ENCODE measurements at regions not wholly inside any gene's neighbourhood (a gene's known extent, or its start where the extent isn't known, plus 50 kb on each side); places are given as distances from the start of the nearest gene placed in this dataset.
"Not testable (repeated sequence)": the region's sequence is repeated elsewhere in the genome, so short reads cannot be mapped to it uniquely, and the experiment has no call there.

- no peak overlapping the region for H3K4me3 ChIP-seq
- TF ChIP-seq, protein P1, sequence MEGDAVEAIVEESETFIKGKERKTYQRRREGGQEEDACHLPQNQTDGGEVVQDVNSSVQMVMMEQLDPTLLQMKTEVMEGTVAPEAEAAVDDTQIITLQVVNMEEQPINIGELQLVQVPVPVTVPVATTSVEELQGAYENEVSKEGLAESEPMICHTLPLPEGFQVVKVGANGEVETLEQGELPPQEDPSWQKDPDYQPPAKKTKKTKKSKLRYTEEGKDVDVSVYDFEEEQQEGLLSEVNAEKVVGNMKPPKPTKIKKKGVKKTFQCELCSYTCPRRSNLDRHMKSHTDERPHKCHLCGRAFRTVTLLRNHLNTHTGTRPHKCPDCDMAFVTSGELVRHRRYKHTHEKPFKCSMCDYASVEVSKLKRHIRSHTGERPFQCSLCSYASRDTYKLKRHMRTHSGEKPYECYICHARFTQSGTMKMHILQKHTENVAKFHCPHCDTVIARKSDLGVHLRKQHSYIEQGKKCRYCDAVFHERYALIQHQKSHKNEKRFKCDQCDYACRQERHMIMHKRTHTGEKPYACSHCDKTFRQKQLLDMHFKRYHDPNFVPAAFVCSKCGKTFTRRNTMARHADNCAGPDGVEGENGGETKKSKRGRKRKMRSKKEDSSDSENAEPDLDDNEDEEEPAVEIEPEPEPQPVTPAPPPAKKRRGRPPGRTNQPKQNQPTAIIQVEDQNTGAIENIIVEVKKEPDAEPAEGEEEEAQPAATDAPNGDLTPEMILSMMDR (IDR thresholded peaks at IDR 0.05) = no peak
- no peaks in the 10 kb centered on the region for H3K4me1 ChIP-seq (ENCODE audit: low read depth)
- intact Hi-C loops (cut with DNase I, micrococcal nuclease) = no loop called here
- DNase-seq = no peak
- H3K36me3 ChIP-seq (ENCODE audit: low read depth) = no peaks in the 10 kb centered on the region
- ATAC-seq = no peak
- H3K9me3 ChIP-seq = no peaks in the 10 kb centered on the region
Measured at GRCh38 chr7:106443156-106443555, 158.4 kb upstream of the NAMPT start.

GRCh38 chr7:106442476-106442875 lies 157.7 kb upstream of the NAMPT start:
- intact Hi-C loops (cut with DNase I, micrococcal nuclease) = no loop called here
- TF ChIP-seq, protein P1 (IDR thresholded peaks at IDR 0.05) = no peak
- Histone ChIP-seq H3K4me3 (no peak overlapping the region), H3K36me3 (ENCODE audit: low read depth) (no peaks in the 10 kb centered on the region), H3K9me3 (no peaks in the 10 kb centered on the region), H3K4me1 (ENCODE audit: low read depth) (no peaks in the 10 kb centered on the region)
- no peak for DNase-seq
- no peak for ATAC-seq

GRCh38 chr7:106441343-106441742 lies 156.6 kb upstream of the NAMPT start:
- H3K4me1 ChIP-seq (ENCODE audit: low read depth); H3K4me3 ChIP-seq; H3K36me3 ChIP-seq (ENCODE audit: low read depth); H3K9me3 ChIP-seq; ATAC-seq; intact Hi-C loops (cut with DNase I, micrococcal nuclease); DNase-seq: not testable (repeated sequence)

GRCh38 chr7:106436933-106437332 lies 152.2 kb upstream of the NAMPT start:
- H3K9me3 ChIP-seq; H3K4me1 ChIP-seq (ENCODE audit: low read depth); intact Hi-C loops (cut with DNase I, micrococcal nuclease); DNase-seq; H3K36me3 ChIP-seq (ENCODE audit: low read depth); ATAC-seq; H3K4me3 ChIP-seq: not testable (repeated sequence)

- ATAC-seq = no peak
- DNase-seq = no peak
- no peak overlapping the region for H3K4me3 ChIP-seq
- TF ChIP-seq, protein P1 (IDR thresholded peaks at IDR 0.05) = no peak
- intact Hi-C loops (cut with DNase I, micrococcal nuclease) = no loop called here
- H3K9me3 ChIP-seq = no peaks in the 10 kb centered on the region
- no peaks in the 10 kb centered on the region for H3K4me1 ChIP-seq (ENCODE audit: low read depth)
- H3K36me3 ChIP-seq (ENCODE audit: low read depth) = no peaks in the 10 kb centered on the region
Measured at GRCh38 chr7:106433377-106433776, 148.6 kb upstream of the NAMPT start.

DNA sequence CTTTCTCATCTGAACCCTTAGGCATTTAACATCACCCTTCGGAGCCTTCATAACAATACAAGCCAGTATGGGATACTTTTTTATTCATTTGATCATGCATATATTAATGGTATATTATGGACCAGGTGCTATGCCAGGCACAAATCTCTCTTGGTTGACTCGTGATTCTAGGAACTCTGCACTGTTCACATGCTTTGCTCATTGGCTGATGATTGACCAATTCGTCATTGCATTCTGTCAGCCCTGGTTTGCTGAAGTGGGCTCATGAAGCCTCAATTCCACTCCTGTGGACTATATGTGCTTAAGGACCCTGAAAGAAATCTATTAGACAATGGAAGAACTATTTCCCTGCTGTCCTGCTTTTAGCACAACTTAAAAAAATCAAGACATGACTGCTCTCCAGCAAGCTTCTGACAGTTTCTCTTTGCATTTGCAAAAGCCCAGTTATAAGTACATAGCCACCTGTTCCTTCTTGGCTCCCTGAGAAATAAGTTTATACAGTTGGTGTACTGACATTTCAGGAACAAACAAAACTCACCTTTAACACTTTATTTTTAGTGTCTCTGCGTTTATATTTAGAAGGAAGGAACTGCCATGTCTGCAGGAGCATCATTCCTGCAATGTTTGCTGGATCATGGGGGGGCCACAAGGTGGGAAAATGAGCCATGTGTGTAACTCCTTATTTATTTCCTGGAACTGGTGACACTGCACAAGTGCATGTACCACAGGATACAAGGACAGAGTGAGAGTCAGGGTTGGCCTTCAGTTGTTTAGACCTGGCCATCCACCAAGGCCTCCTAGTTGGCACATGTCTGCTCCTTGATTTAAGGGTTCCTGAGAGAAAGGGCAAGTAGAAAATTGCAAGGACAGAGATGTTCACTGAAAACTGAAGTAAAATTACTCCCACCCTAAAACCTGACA lies 146.0 kb upstream of the NAMPT start:
- Histone ChIP-seq H3K4me3 (no peak overlapping the region), H3K36me3 (ENCODE audit: low read depth) (no peaks in the 10 kb centered on the region), H3K9me3 (no peaks in the 10 kb centered on the region), H3K4me1 (ENCODE audit: low read depth) (no peaks in the 10 kb centered on the region)
- ATAC-seq = no peak
- DNase-seq = no peak
- TF ChIP-seq, protein P1 (IDR thresholded peaks at IDR 0.05) = no peak
- intact Hi-C loops (cut with DNase I, micrococcal nuclease) = no loop called here
